GM10248 (cell line): ENCODE measurements at regions not wholly inside any gene's neighbourhood (a gene's known extent, or its start where the extent isn't known, plus 50 kb on each side); places are given as distances from the start of the nearest gene placed in this dataset.
"Not testable (repeated sequence)": the region's sequence is repeated elsewhere in the genome, so short reads cannot be mapped to it uniquely, and the experiment has no call there.

Experiments
- CTCF ChIA-PET: fragments of 300-600 bp; sonication (Branson Sonifier 250); formaldehyde crosslinking; extraction: SDS; loops from one replicate; lab custom pipeline; 2021; ENCODE audit warnings: antibody characterized with exemption; lab: Yijun Ruan, JAX
- POLR2A ChIA-PET: fragments of 350-650 bp; sonication (Branson Sonifier 250); formaldehyde crosslinking; extraction: SDS; loops from one replicate; lab custom pipeline; 2020; ENCODE audit warnings: antibody characterized with exemption; lab: Yijun Ruan, JAX
- DNase-seq: peaks from one replicate; pipeline ENCODE4 v3.0.0; 2012; ENCODE audit errors: extremely low spot score
- TF ChIP-seq, protein P1 (sequence below): IDR thresholded peaks from 2 replicates; pipeline ENCODE4 v1.5.1; 2012; ENCODE audit warnings: mild to moderate bottlenecking, low read depth; ENCODE audit errors: extremely low read depth, missing control alignments, control extremely low read depth

DNA sequence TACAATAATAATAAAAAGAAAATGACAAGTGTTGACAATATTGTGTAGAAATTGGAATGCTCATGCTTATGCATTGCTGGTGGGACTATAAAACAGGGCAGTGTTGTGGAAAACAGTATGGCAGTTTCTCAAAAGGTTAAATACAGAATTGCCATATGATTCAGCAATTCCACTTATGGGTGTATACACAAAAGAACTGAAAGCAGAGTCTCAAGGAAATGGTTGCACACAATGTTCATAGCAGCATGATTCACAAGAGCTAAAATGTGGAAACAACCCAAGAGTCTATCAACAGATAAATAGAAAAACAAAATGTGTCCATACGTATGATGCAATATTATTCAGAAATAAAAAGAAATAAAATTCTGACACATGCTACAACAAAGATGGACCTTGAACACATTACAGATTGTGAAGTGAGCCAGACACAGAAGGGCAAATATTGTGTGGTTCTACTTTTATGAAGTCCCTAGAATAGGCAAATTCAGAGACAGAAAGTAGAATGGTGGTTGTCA lies 64.8 kb upstream of the GRM8 start:
- CTCF ChIA-PET: no interaction called here
- TF ChIP-seq, protein P1, sequence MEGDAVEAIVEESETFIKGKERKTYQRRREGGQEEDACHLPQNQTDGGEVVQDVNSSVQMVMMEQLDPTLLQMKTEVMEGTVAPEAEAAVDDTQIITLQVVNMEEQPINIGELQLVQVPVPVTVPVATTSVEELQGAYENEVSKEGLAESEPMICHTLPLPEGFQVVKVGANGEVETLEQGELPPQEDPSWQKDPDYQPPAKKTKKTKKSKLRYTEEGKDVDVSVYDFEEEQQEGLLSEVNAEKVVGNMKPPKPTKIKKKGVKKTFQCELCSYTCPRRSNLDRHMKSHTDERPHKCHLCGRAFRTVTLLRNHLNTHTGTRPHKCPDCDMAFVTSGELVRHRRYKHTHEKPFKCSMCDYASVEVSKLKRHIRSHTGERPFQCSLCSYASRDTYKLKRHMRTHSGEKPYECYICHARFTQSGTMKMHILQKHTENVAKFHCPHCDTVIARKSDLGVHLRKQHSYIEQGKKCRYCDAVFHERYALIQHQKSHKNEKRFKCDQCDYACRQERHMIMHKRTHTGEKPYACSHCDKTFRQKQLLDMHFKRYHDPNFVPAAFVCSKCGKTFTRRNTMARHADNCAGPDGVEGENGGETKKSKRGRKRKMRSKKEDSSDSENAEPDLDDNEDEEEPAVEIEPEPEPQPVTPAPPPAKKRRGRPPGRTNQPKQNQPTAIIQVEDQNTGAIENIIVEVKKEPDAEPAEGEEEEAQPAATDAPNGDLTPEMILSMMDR: no peak
- POLR2A ChIA-PET: no interaction called here
- no peak for DNase-seq

DNA sequence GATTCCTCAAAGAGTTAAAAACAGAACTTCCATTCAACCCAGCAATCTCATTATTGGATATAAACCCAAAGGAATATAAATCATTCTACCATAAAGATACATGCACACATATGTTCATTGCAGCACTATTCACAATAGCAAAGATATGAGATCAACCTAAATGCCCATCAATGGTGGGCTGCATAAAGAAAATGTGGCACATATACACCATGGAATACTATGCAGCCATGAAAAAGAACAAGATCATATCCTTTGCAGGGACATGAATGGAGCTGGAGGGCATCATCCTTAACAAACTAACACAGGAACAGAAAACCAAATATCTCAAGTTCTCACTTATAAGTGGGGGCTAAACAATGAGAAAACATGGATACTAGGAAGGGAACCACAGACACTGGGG lies 64.1 kb upstream of the GRM8 start:
- CTCF ChIA-PET, POLR2A ChIA-PET, DNase-seq: not testable (repeated sequence)

DNA sequence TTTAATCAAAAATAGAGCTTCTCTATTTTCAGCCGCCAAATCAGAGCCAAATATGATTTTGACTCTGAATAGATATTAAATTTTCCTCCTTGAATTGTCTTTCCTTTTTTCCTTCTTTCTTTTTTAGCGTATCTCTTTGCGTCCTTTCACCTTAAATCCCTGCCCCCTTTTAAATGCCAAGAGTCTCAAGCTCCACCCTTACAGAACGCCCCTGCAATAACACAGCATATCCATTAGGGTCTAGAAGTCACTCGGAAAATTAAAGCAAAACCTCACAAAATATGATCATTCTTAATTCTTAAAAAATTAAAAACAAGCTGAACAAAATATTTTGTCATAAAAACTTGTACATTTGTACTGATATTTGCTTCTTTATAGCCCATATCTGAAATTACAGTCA lies 51.3 kb upstream of the GRM8 start:
- TF ChIP-seq, protein P1: no peak
- no peak for DNase-seq
- POLR2A ChIA-PET: no interaction called here
- CTCF ChIA-PET: interaction anchor here (1.7 to 2.9 kb wide), 4 partner anchors 11 to 22 kb away, joined by 4 to 10 read pairs (median 5); no protein-coding TSS in a partner anchor

DNA sequence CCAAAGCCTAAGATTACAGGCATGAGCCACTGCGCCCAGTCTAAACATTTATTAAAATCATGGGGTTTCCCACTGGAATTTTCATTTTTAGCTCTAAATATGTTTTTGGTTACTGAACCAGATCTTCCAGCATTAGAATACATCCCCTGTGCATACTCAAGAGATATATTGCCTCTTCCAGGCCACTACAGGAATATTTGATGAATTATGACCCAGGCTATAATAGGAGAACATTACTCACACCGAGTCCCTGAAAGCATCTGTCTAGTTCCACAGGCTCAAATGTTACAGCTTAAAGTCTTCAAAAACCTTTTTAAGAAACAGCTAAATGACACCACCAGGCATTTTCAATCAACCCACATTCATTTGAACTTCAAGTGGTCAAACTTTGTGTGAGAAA lies 50.4 kb upstream of the GRM8 start:
- TF ChIP-seq, protein P1: no peak
- ChIA-PET CTCF (interaction anchor here (0.9 to 2.9 kb wide), 6 partner anchors 10 to 21 kb away, joined by 4 to 10 read pairs (median 4); no protein-coding TSS in a partner anchor), POLR2A (no interaction called here)
- no peak for DNase-seq
